HEK293T (cell line): ENCODE measurements at regions not wholly inside any gene's neighbourhood (a gene's known extent, or its start where the extent isn't known, plus 50 kb on each side); places are given as distances from the start of the nearest gene placed in this dataset.

ENCODE experiments used
- ARNT ChIP-seq: fragments of 450-650 bp; IDR thresholded peaks from 2 replicates; pipeline ENCODE4 v1.6.1; 2017; ENCODE audit warnings: mild to moderate bottlenecking
- ELF4 ChIP-seq: fragments of 450-650 bp; IDR thresholded peaks from 2 replicates; pipeline ENCODE4 v1.6.1; 2017; ENCODE audit warnings: antibody characterized with exemption
- FOXA1 ChIP-seq: fragments of 450-650 bp; IDR thresholded peaks from 2 replicates; pipeline ENCODE4 v1.6.1; 2016; ENCODE audit warnings: mild to moderate bottlenecking
- FOXM1 ChIP-seq: fragments of 450-650 bp; IDR thresholded peaks from 2 replicates; pipeline ENCODE4 v1.6.1; 2017; ENCODE audit warnings: mild to moderate bottlenecking, borderline replicate concordance
- HDGF ChIP-seq: fragments of 450-650 bp; IDR thresholded peaks from 2 replicates; pipeline ENCODE4 v1.6.1; 2017; ENCODE audit warnings: antibody characterized with exemption, borderline replicate concordance
- LEF1 ChIP-seq: fragments of 450-650 bp; IDR thresholded peaks from 2 replicates; pipeline ENCODE4 v1.6.1; 2017; ENCODE audit warnings: mild to moderate bottlenecking, borderline replicate concordance
- NFRKB ChIP-seq: fragments of 450-650 bp; IDR thresholded peaks from 2 replicates; pipeline ENCODE4 v1.6.1; 2016; ENCODE audit warnings: mild to moderate bottlenecking, moderate library complexity
- SP1 ChIP-seq: fragments of 450-650 bp; IDR thresholded peaks from 2 replicates; pipeline ENCODE4 v1.6.1; 2017
- SUZ12 ChIP-seq: fragments of 450-650 bp; IDR thresholded peaks from 2 replicates; pipeline ENCODE4 v1.6.1; 2016; ENCODE audit warnings: mild to moderate bottlenecking
- TARDBP ChIP-seq: fragments of 450-650 bp; IDR thresholded peaks from 2 replicates; pipeline ENCODE4 v1.6.1; 2016
- ZNF384 ChIP-seq: fragments of 450-650 bp; IDR thresholded peaks from 2 replicates; pipeline ENCODE4 v1.6.1; 2016
- TF ChIP-seq, protein P1 (sequence below): fragments of 450-650 bp; IDR thresholded peaks from 2 replicates; pipeline ENCODE4 v1.6.1; 2016

- TF ChIP-seq SP1 = no peak
- TF ChIP-seq NFRKB = no peak
- TF ChIP-seq ZNF384 = no peak
- TF ChIP-seq ELF4 = no peak
- TF ChIP-seq FOXM1 = no peak
- TF ChIP-seq SUZ12 = no peak
- TF ChIP-seq, protein P1, sequence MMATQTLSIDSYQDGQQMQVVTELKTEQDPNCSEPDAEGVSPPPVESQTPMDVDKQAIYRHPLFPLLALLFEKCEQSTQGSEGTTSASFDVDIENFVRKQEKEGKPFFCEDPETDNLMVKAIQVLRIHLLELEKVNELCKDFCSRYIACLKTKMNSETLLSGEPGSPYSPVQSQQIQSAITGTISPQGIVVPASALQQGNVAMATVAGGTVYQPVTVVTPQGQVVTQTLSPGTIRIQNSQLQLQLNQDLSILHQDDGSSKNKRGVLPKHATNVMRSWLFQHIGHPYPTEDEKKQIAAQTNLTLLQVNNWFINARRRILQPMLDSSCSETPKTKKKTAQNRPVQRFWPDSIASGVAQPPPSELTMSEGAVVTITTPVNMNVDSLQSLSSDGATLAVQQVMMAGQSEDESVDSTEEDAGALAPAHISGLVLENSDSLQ = no peak
- TF ChIP-seq FOXA1 = no peak
- no peak for TF ChIP-seq TARDBP
- TF ChIP-seq ARNT = no peak
- no peak for TF ChIP-seq HDGF
- no peak for TF ChIP-seq LEF1
Observed at GRCh38 chr12:58388261-58388660, 446.9 kb downstream of the ATP23 start.
